Heart right ventricle (tissue), 16 donors: ENCODE measurements at regions not wholly inside any gene's neighbourhood (a gene's known extent, or its start where the extent isn't known, plus 50 kb on each side); places are given as distances from the start of the nearest gene placed in this dataset.

Source experiments
- ATAC-seq, 8 donors: fragments of 200-7000 bp; cut with Tn5 transposase; one replicate each; pipeline ENCODE4 v1.9.1; 2020; ENCODE audit warnings: mild to moderate bottlenecking in 8 of 8, moderate library complexity in 8 of 8, moderate number of reproducible peaks in 1 of 8
- DNase-seq, 2 donors: peaks; one replicate each; pipeline ENCODE4 v3.0.0-alpha.2; 2020
- H3K27ac ChIP-seq, 10 donors: fragments of 200-600 bp; sonication (generic) in 2 of 10; one replicate each; pipeline versions ENCODE4 v1.5.0 to v1.8.0; 2020 to 2022; ENCODE audit warnings: mild to moderate bottlenecking in 3 of 10
- H3K27me3 ChIP-seq, 7 donors: fragments of 200-600 bp; one replicate each; pipeline ENCODE4 v1.8.0; 2021 to 2022; ENCODE audit warnings: mild to moderate bottlenecking in 2 of 7
- H3K36me3 ChIP-seq, 9 donors: fragments of 200-600 bp; sonication (generic) in 1 of 9; one replicate each; pipeline versions ENCODE4 v1.5.0 to v1.8.0; 2020 to 2022; ENCODE audit warnings: mild to moderate bottlenecking in 2 of 9
- H3K4me1 ChIP-seq, 9 donors: fragments of 200-600 bp; sonication (generic) in 1 of 9; one replicate each; pipeline versions ENCODE4 v1.5.0 to v1.8.0; 2020 to 2022; ENCODE audit warnings: mild to moderate bottlenecking in 4 of 9
- H3K4me3 ChIP-seq, 10 donors: fragments of 200-600 bp; sonication (generic) in 2 of 10; one replicate each; pipeline versions ENCODE4 v1.5.0 to v1.8.0; 2020 to 2022; ENCODE audit warnings: mild to moderate bottlenecking in 7 of 10, moderate library complexity in 2 of 10
- H3K9me3 ChIP-seq, 11 donors: fragments of 200-600 bp in 10 of 11; sonication (generic) in 2 of 11; one replicate each; pipeline versions ENCODE4 v1.5.0 to v1.8.0; 2013 to 2022; ENCODE audit warnings: mild to moderate bottlenecking in 2 of 11, control low read depth in 1 of 11, moderate library complexity in 1 of 11
- CTCF ChIP-seq, 9 donors: fragments of 200-600 bp; sonication (generic) in 2 of 9; IDR thresholded peaks; one replicate each; pipeline versions ENCODE4 v1.5.0 to v1.8.0; 2021 to 2022; ENCODE audit warnings: antibody characterized with exemption in 9 of 9, mild to moderate bottlenecking in 5 of 9, moderate library complexity in 1 of 9
- WGBS, 2 donors: extraction: QIAGEN DNeasy Blood & Tissue Kit; methylation state at CpG; one replicate each; pipeline ENCODE4 v1.1.7; 2013; ENCODE audit warnings: inconsistent platforms in 1 of 2; 5-methylcytosine and 5-hydroxymethylcytosine counted together
- intact Hi-C, 10 donors: fragments of 100-400 bp; cut with DNase I; formaldehyde crosslinking; loops; one replicate each; pipeline versions ENCODE4 v1.11.1 to v1.14.2; 2022
- donor health status: Arrhythmogenic right ventricular cardiomyopathy.
- donor health status: ischemic (EF 13 %, LVEDD 7.1; RV severe dilation, severe dysfunction).
- donor health status: healthy with polysubstance abuse.
- donor health status: DM: no; HTN: yes; CAD: no.
- donor health status: DM: no; HTN: no; CAD: no.
- donor health status: ischemic (EF 25% LVEDD 6.9; RV normal size, moderate dysfunction).
- donor health status: ischemic (EF 25% LVEDD 5.7; RV mildly dilated, moderate dysfunction).
- donor health status: healthy.
- donor health status: DM: yes; HTN: yes; CAD: no.
- donor health status: Ischemic cardiomyopathy.
- donor health status: ischemic (EF 35%, LVEDD 5.7; RV mildly dilated, moderate dysfunction).
- donor health status: nonischemic (EF 11% LVEDD 7.7; RV severe dilation, severe dysfunction).
- donor health status: DM: yes; HTN: yes; CAD: no.
- donor health status: PGD.
- donor health status: ischemic (EF 29% LVEDD 5.4; RV normal size, mild dysfunction).
- donor health status: nonischemic (EF 23%, LVEDD 6.1; RV moderate dilation, normal function).

DNA sequence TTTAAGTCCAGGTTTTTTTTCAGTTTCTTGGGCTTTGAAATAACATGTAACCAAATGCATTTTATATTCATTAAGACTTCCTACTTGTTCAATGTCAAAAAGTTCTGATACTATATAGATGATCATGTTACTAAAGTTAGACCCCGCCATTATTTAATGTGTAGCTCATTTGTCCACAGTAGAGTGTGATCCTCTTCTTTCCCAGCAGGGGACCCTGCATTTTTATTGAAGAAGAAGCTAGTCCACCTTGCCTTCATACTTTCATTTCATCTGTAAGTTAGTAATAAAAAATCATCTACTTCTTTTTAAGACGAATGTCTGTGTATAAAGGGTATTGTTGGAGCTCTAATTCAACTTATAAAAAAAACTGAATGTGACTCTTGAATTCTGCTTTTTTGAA is 404.6 kb downstream of the SI start:
- Histone ChIP-seq H3K27ac (no peak overlapping the region), H3K27me3 (no peaks in the 10 kb centered on the region), H3K9me3 (peaks cover 0 to 8% (median 0%) of the 10 kb centered on the region in 11 donors), H3K36me3 (no peaks in the 10 kb centered on the region), H3K4me3 (no peak overlapping the region), H3K4me1 (no peaks in the 10 kb centered on the region)
- TF ChIP-seq CTCF (IDR thresholded peaks at IDR 0.05), result no peak
- intact Hi-C loops, result no loop called here
- ATAC-seq, result no peak
- 82 to 92% methylated on average over 2 of the region's 2 CpGs for WGBS, 2 donors
- no peak for DNase-seq

- no peak overlapping the region for H3K27ac ChIP-seq
- H3K36me3 ChIP-seq, result no peaks in the 10 kb centered on the region
- TF ChIP-seq CTCF (IDR thresholded peaks at IDR 0.05), result no peak
- WGBS, 2 donors, result 85 to 90% methylated on average over 1 of the region's 1 CpG
- intact Hi-C loops, result no loop called here
- no peaks in the 10 kb centered on the region for H3K27me3 ChIP-seq
- no peak for ATAC-seq
- no peaks in the 10 kb centered on the region for H3K4me1 ChIP-seq
- no peak overlapping the region for H3K4me3 ChIP-seq
- no peak for DNase-seq
- H3K9me3 ChIP-seq, result no peaks in the 10 kb centered on the region
Measured at GRCh38 chr3:164658125-164658524, 420.2 kb downstream of the SI start.

- no peaks in the 10 kb centered on the region for H3K27me3 ChIP-seq
- intact Hi-C loops, result no loop called here
- DNase-seq (no peak), ATAC-seq (no peak)
- no peak for TF ChIP-seq CTCF (IDR thresholded peaks at IDR 0.05)
- no peaks in the 10 kb centered on the region for H3K4me1 ChIP-seq
- H3K9me3 ChIP-seq, result no peaks in the 10 kb centered on the region
- 82 to 83% methylated on average over 3 of the region's 3 CpGs for WGBS, 2 donors
- no peak overlapping the region for H3K4me3 ChIP-seq
- no peaks in the 10 kb centered on the region for H3K36me3 ChIP-seq
- H3K27ac ChIP-seq, result no peak overlapping the region
Measured at GRCh38 chr3:164657631-164658030, 420.7 kb downstream of the SI start.

GRCh38 chr3:164655462-164655861 is 422.8 kb downstream of the SI start:
- no peak for ATAC-seq
- 73 to 77% methylated on average over 2 of the region's 2 CpGs for WGBS, 2 donors

More at GRCh38 chr3:164655462-164655861, 422.8 kb downstream of the SI start:
- H3K27ac ChIP-seq, result no peak overlapping the region
- no peak for DNase-seq
- no peaks in the 10 kb centered on the region for H3K4me1 ChIP-seq
- intact Hi-C loops, result no loop called here
- peaks cover 0 to 6% (median 0%) of the 10 kb centered on the region in 11 donors for H3K9me3 ChIP-seq
- H3K4me3 ChIP-seq, result no peak overlapping the region
- TF ChIP-seq CTCF (IDR thresholded peaks at IDR 0.05), result no peak
- H3K36me3 ChIP-seq, result no peaks in the 10 kb centered on the region
- no peaks in the 10 kb centered on the region for H3K27me3 ChIP-seq
